ENCODE measurements at regions not wholly inside any gene's neighbourhood (a gene's known extent, or its start where the extent isn't known, plus 50 kb on each side); places are given as distances from the start of the nearest gene placed in this dataset.

- TF ChIP-seq CTCF (IDR thresholded peaks at IDR 0.05) (no peak), POLR2A (IDR thresholded peaks at IDR 0.05) (no peak)
Measured at GRCh38 chr5:111968459-111968858, 211.5 kb upstream of the NREP start.

Data from esophagus squamous epithelium (tissue), 4 donors.